CD4-positive, alpha-beta T cell (primary cell): ENCODE measurements at regions not wholly inside any gene's neighbourhood (a gene's known extent, or its start where the extent isn't known, plus 50 kb on each side); places are given as distances from the start of the nearest gene placed in this dataset.
A peak's percentile ranks its signal among the peaks of the same experiment; 100 is the strongest.

ENCODE experiments used
- ATAC-seq: fragments of 200-7000 bp; cut with Tn5 transposase; one replicate; pipeline ENCODE4 v1.10.0; 2022; ENCODE audit warnings: mild to moderate bottlenecking; ENCODE audit not compliant: poor library complexity
- CTCF ChIA-PET: fragments of 350-600 bp; sonication (Branson Sonifier 250); formaldehyde crosslinking; loops from one replicate; lab custom pipeline; 2021; ENCODE audit warnings: antibody characterized with exemption, inconsistent platforms; lab: Charles Lee
- POLR2A ChIA-PET: fragments of 350-600 bp; sonication (Branson Sonifier 250); formaldehyde crosslinking; loops from one replicate; lab custom pipeline; 2021; ENCODE audit warnings: antibody characterized with exemption, inconsistent platforms; lab: Charles Lee
- DNase-seq, 14 experiments: peaks; one replicate each; pipeline ENCODE4 v3.0.0-alpha.2; 2013 to 2020; ENCODE audit warnings: mixed read lengths in 2 of 14
- H3K27ac ChIP-seq, 2 donors: one replicate each; pipeline versions ENCODE4 v1.5.1 to v1.7.0; 2013; ENCODE audit warnings: low read length in 2 of 2, low read depth in 1 of 2, mild to moderate bottlenecking in 1 of 2
- H3K27me3 ChIP-seq, 2 experiments: 1 replicate in 1 of 2; 2 replicates in 1 of 2; pipeline versions ENCODE4 v1.6.1 to v1.7.0; 2013; ENCODE audit warnings: low read length in 2 of 2, control low read depth in 1 of 2, mild to moderate bottlenecking in 1 of 2, moderate library complexity in 1 of 2; ENCODE audit not compliant: insufficient read depth in 2 of 2, control insufficient read depth in 1 of 2
- H3K36me3 ChIP-seq: one replicate; pipeline ENCODE4 v1.6.1; 2013; ENCODE audit warnings: low read length, control low read depth; ENCODE audit not compliant: insufficient read depth
- H3K4me1 ChIP-seq: one replicate; pipeline ENCODE4 v1.6.1; 2013; ENCODE audit warnings: low read length, control low read depth; ENCODE audit not compliant: insufficient read depth
- H3K4me3 ChIP-seq: one replicate; pipeline ENCODE4 v1.5.1; 2013; ENCODE audit warnings: mild to moderate bottlenecking, low read length, moderate library complexity
- H3K9me3 ChIP-seq, 2 experiments: 1 replicate in 1 of 2; 2 replicates in 1 of 2; pipeline versions ENCODE4 v1.6.1 to v1.7.0; 2013; ENCODE audit warnings: low read length in 2 of 2, mild to moderate bottlenecking in 2 of 2, control low read depth in 1 of 2, moderate library complexity in 1 of 2; ENCODE audit not compliant: control insufficient read depth in 1 of 2, insufficient read depth in 1 of 2
- H3K27ac Mint-ChIP-seq: one replicate; pipeline ENCODE4 v1.8.0; 2020; ENCODE audit warnings: mixed read lengths
- H3K27me3 Mint-ChIP-seq: one replicate; pipeline ENCODE4 v1.8.0; 2021; ENCODE audit warnings: mixed read lengths
- H3K36me3 Mint-ChIP-seq: one replicate; pipeline ENCODE4 v1.8.0; 2021; ENCODE audit warnings: low read depth, mixed read lengths
- H3K4me1 Mint-ChIP-seq: one replicate; pipeline ENCODE4 v1.8.0; 2021; ENCODE audit warnings: low read depth, mixed read lengths
- H3K4me3 Mint-ChIP-seq: one replicate; pipeline ENCODE4 v1.8.0; 2020; ENCODE audit warnings: mild to moderate bottlenecking, mixed read lengths
- H3K9me3 Mint-ChIP-seq: one replicate; pipeline ENCODE4 v1.8.0; 2020; ENCODE audit warnings: mixed read lengths
- CTCF ChIP-seq: fragments of 200-600 bp; IDR thresholded peaks from one replicate; pipeline ENCODE4 v1.8.0; 2022; ENCODE audit warnings: antibody characterized with exemption, mild to moderate bottlenecking
- intact Hi-C, 2 experiments: fragments of 100-400 bp; cut with DNase I in 1 of 2; cut with micrococcal nuclease in 1 of 2; formaldehyde crosslinking; loops; one replicate each; pipeline versions ENCODE4 v1.15.1 to v1.9.0; 2023 to 2025; cut with DNase I, micrococcal nuclease

DNA sequence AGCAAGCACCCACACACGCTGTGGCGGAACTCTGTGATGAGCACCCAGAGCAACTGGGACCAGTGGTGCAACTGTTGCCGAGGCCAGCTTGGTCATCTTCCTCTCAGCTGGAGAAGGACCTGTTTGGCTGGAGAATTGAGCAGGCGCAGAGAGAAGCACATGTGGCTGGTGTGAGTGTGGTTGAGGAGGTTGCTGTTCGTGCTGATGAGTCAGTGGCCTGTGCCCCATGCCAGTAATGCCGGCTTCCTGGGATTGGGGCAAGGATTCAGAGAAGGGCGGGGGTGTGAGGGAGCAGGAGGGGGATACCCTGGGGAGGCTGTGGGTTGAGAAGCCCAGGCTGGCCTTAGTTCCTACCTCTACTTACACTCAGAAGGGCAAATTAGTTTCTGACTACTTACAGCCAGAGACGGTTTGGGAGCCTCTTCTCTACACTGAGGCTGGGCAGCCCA, 57.5 kb upstream of the EPS8L3 start:
- Mint-ChIP-seq H3K36me3 (no peaks in the 10 kb centered on the region), H3K4me3 (no peak overlapping the region), H3K9me3 (no peaks in the 10 kb centered on the region), H3K4me1 (peaks cover 5% of the 10 kb centered on the region), H3K27ac (no peak overlapping the region), H3K27me3 (no peaks in the 10 kb centered on the region)
- CTCF ChIA-PET, result no interaction called here
- H3K36me3 ChIP-seq, result no peaks in the 10 kb centered on the region
- intact Hi-C loops, result no loop called here
- no peak for ATAC-seq
- peaks cover 11% of the 10 kb centered on the region for H3K4me1 ChIP-seq
- POLR2A ChIA-PET, result no interaction called here
- peaks cover 0 to 2% of the 10 kb centered on the region in 2 experiments for H3K9me3 ChIP-seq
- peak in 2 of 14 experiments; percentile 68 to 80 for DNase-seq
- TF ChIP-seq CTCF, result no peak
- no peak overlapping the region for H3K27ac ChIP-seq
- H3K4me3 ChIP-seq, result no peak overlapping the region
- H3K27me3 ChIP-seq, result no peaks in the 10 kb centered on the region

GRCh38 chr1:109819906-109820305, 56.2 kb upstream of the EPS8L3 start:
- Histone ChIP-seq H3K36me3 (no peaks in the 10 kb centered on the region), H3K27ac (no peak overlapping the region), H3K4me3 (no peak overlapping the region), H3K27me3 (no peaks in the 10 kb centered on the region), H3K9me3 (peaks cover 0 to 11% of the 10 kb centered on the region in 2 experiments), H3K4me1 (peaks cover 15% of the 10 kb centered on the region)
- ChIA-PET CTCF (no interaction called here), POLR2A (no interaction called here)
- Mint-ChIP-seq H3K36me3 (no peaks in the 10 kb centered on the region), H3K27ac (no peak overlapping the region), H3K27me3 (no peaks in the 10 kb centered on the region), H3K9me3 (peaks cover 3% of the 10 kb centered on the region), H3K4me1 (no peaks in the 10 kb centered on the region), H3K4me3 (no peak overlapping the region)
- peak in 1 of 14 experiments; percentile 13 for DNase-seq
- intact Hi-C loops, result no loop called here
- no peak for TF ChIP-seq CTCF
- ATAC-seq, result no peak

DNA sequence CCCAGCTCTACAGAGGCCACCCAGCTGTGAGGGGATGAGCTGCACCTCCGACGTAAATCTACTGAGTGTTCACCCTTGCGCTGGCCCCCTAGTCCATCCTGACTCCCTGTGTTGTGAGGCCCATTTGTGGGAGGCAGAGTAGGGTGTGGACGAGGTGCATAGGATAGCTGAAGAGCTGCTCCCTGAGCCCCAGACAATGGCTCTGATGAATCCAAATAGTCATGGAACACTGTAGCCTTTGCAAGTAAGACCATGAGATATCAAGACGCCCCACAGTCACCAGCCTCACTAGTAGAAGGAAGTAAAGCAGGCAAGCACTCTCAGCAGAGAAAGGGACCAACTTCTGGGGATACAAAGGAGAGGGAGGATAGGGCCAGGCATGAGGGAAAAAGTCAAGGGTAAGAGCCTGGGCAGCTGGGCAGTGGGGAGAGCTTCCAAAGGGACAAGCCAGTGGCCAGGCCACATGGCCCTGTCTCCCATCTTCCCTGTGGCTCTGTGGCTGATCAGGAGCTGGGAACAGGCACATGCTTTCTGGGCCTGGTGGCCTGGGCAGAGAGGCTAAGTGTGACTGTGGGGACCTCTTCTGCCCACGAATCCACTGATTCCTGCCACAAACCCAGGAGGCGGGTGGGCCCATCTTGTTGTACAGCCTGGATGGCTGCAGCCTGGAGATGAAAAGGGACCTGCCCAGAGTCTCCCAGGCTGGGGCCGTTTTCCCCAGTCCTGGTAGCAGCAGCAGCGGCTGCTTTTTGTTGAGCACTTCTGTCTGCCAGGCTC, 55.5 kb upstream of the EPS8L3 start:
- ATAC-seq (no peak), DNase-seq (peak in 1 of 14 experiments; percentile 8)
- intact Hi-C loops, result no loop called here
- ChIA-PET POLR2A (no interaction called here), CTCF (no interaction called here)
- no peak for TF ChIP-seq CTCF
- no peak overlapping the region for H3K4me3 ChIP-seq
- H3K4me1 ChIP-seq, result peaks cover 15% of the 10 kb centered on the region
- Mint-ChIP-seq H3K4me1 (no peaks in the 10 kb centered on the region), H3K9me3 (peaks cover 3% of the 10 kb centered on the region), H3K4me3 (no peak overlapping the region), H3K27me3 (no peaks in the 10 kb centered on the region), H3K27ac (no peak overlapping the region), H3K36me3 (no peaks in the 10 kb centered on the region)
- no peaks in the 10 kb centered on the region for H3K36me3 ChIP-seq
- H3K27me3 ChIP-seq, result no peaks in the 10 kb centered on the region
- H3K9me3 ChIP-seq, result peaks cover 0 to 11% of the 10 kb centered on the region in 2 experiments
- no peak overlapping the region for H3K27ac ChIP-seq
